Colonic mucosa (tissue), 4 donors: ENCODE measurements at regions not wholly inside any gene's neighbourhood (a gene's known extent, or its start where the extent isn't known, plus 50 kb on each side); places are given as distances from the start of the nearest gene placed in this dataset.
"Not testable (repeated sequence)": the region's sequence is repeated elsewhere in the genome, so short reads cannot be mapped to it uniquely, and the experiment has no call there.

Experiments used
- DNase-seq: peaks from one replicate; pipeline ENCODE4 v3.0.0-alpha.2; 2020
- H3K27ac ChIP-seq: fragments of 200-600 bp; one replicate; pipeline ENCODE4 v1.8.0; 2021
- H3K27me3 ChIP-seq: fragments of 200-600 bp; one replicate; pipeline ENCODE4 v1.8.0; 2021
- H3K36me3 ChIP-seq: fragments of 200-600 bp; one replicate; pipeline ENCODE4 v1.8.0; 2021
- H3K4me1 ChIP-seq: fragments of 200-600 bp; one replicate; pipeline ENCODE4 v1.8.0; 2021; ENCODE audit warnings: mild to moderate bottlenecking
- H3K4me3 ChIP-seq: fragments of 200-600 bp; one replicate; pipeline ENCODE4 v1.8.0; 2021
- H3K9ac ChIP-seq, 2 donors: one replicate each; pipeline ENCODE4 v1.7.0; 2013; ENCODE audit warnings: control low read depth in 2 of 2, low read depth in 2 of 2, low read length in 2 of 2
- H3K9me3 ChIP-seq: fragments of 200-600 bp; one replicate; pipeline ENCODE4 v1.8.0; 2021
- CTCF ChIP-seq: fragments of 200-600 bp; IDR thresholded peaks from one replicate; pipeline ENCODE4 v1.8.0; 2022; ENCODE audit warnings: antibody characterized with exemption, mild to moderate bottlenecking
- intact Hi-C: fragments of 100-400 bp; cut with DNase I; formaldehyde crosslinking; loops from one replicate; pipeline ENCODE4 v1.14.1; 2022
- donor health status: healthy.
- donor health status: DM: no; HTN: no; CAD: no.
- donor health status: DM: no; HTN: no; CAD: no.

GRCh38 chr6:92263864-92264263 is 1155.5 kb downstream of the EPHA7 start:
- Histone ChIP-seq H3K9ac (no peak overlapping the region), H3K27me3 (no peaks in the 10 kb centered on the region), H3K27ac (no peak overlapping the region), H3K36me3 (no peaks in the 10 kb centered on the region), H3K4me3 (no peak overlapping the region), H3K4me1 (no peaks in the 10 kb centered on the region), H3K9me3 (no peaks in the 10 kb centered on the region)
- intact Hi-C loops, result no loop called here
- no peak for DNase-seq
- TF ChIP-seq CTCF, result no peak

GRCh38 chr6:92259171-92259570 is 1160.2 kb downstream of the EPHA7 start:
- H3K36me3 ChIP-seq, result no peaks in the 10 kb centered on the region
- no peak overlapping the region for H3K4me3 ChIP-seq
- DNase-seq, result no peak
- no peaks in the 10 kb centered on the region for H3K4me1 ChIP-seq
- no peak overlapping the region for H3K9ac ChIP-seq
- H3K27ac ChIP-seq, result no peak overlapping the region
- no peaks in the 10 kb centered on the region for H3K9me3 ChIP-seq
- TF ChIP-seq CTCF, result no peak
- intact Hi-C loops, result no loop called here
- no peaks in the 10 kb centered on the region for H3K27me3 ChIP-seq

- DNase-seq, result no peak
- intact Hi-C loops, result no loop called here
- Histone ChIP-seq H3K4me1 (no peaks in the 10 kb centered on the region), H3K4me3 (no peak overlapping the region), H3K27me3 (no peaks in the 10 kb centered on the region), H3K9me3 (no peaks in the 10 kb centered on the region), H3K9ac (no peak overlapping the region), H3K36me3 (no peaks in the 10 kb centered on the region), H3K27ac (no peak overlapping the region)
- TF ChIP-seq CTCF, result no peak
Measured at GRCh38 chr6:92243315-92243714, 1176.0 kb downstream of the EPHA7 start.

GRCh38 chr6:92231171-92231701 is 1188.1 kb downstream of the EPHA7 start:
- no peak for DNase-seq
- intact Hi-C loops, result no loop called here
- H3K9me3 ChIP-seq, result no peaks in the 10 kb centered on the region

GRCh38 chr6:92219987-92220386 is 1199.4 kb downstream of the EPHA7 start:
- DNase-seq, H3K36me3 ChIP-seq, H3K27ac ChIP-seq, H3K27me3 ChIP-seq, H3K4me3 ChIP-seq, H3K9ac ChIP-seq, H3K4me1 ChIP-seq, H3K9me3 ChIP-seq, intact Hi-C loops: not testable (repeated sequence)

More at GRCh38 chr6:92231171-92231701, 1188.1 kb downstream of the EPHA7 start:
- Histone ChIP-seq H3K36me3 (no peaks in the 10 kb centered on the region), H3K27me3 (no peaks in the 10 kb centered on the region), H3K4me3 (no peak overlapping the region), H3K9ac (no peak overlapping the region), H3K4me1 (no peaks in the 10 kb centered on the region), H3K27ac (no peak overlapping the region)
- TF ChIP-seq CTCF, result no peak

GRCh38 chr6:92216717-92217116 is 1202.6 kb downstream of the EPHA7 start:
- H3K9ac ChIP-seq, result no peak overlapping the region
- intact Hi-C loops, result no loop called here
- no peaks in the 10 kb centered on the region for H3K27me3 ChIP-seq
- H3K36me3 ChIP-seq, result no peaks in the 10 kb centered on the region
- H3K27ac ChIP-seq, result no peak overlapping the region
- TF ChIP-seq CTCF, result no peak
- DNase-seq, result no peak
- no peaks in the 10 kb centered on the region for H3K4me1 ChIP-seq
- no peak overlapping the region for H3K4me3 ChIP-seq
- no peaks in the 10 kb centered on the region for H3K9me3 ChIP-seq
